GM12873 (cell line): ENCODE measurements at regions not wholly inside any gene's neighbourhood (a gene's known extent, or its start where the extent isn't known, plus 50 kb on each side); places are given as distances from the start of the nearest gene placed in this dataset.

Experiments used
- TF ChIP-seq, protein P1 (sequence below): IDR thresholded peaks from 2 replicates; pipeline ENCODE4 v1.5.1; 2012; ENCODE audit warnings: low read depth, mild to moderate bottlenecking, moderate library complexity, low read length, control low read depth; ENCODE audit not compliant: insufficient read depth; ENCODE audit errors: missing control alignments

DNA sequence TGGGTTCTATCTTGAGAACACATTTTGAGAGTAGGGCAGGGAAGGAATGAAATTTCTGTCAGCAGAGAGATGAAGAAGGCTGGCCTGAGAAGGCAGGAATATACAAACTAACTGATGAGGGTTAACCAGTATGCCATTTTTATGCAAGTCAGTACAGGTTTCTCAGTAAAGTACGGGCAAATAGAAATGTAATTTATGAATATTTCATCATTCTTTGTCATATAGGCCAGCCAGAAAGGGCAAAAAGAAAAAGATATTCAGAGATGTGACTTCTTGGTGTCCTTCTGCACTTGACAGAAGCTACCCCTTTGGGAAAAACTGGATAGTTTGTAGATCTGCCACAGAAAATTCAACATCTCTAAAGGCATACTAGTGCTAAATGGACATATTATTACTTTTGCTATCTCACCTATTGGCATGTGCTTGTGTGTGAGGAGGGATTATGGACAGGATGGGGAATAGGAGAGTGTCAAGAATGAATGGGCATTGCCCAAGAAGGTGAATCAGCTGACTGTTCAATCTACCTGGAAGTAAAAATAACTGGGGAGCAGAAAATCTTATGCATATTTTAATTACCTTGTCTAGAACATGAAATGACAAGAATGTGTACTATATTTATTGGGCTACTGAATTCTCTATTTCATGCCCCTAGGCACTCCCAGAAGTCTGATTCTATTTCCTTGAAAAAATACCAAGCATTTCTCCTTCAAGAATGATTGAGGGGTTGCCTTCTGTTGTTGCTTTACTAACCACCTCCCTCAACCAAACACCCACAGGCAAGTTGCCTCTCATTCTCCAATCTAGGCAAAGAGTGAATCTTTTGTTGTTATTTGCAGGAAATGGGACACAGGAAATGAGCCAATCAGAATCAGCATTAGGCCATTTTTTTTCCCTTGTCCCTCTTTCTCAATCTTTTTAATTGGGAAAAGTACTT lies 175.1 kb upstream of the SLC38A2 start:
- TF ChIP-seq, protein P1, sequence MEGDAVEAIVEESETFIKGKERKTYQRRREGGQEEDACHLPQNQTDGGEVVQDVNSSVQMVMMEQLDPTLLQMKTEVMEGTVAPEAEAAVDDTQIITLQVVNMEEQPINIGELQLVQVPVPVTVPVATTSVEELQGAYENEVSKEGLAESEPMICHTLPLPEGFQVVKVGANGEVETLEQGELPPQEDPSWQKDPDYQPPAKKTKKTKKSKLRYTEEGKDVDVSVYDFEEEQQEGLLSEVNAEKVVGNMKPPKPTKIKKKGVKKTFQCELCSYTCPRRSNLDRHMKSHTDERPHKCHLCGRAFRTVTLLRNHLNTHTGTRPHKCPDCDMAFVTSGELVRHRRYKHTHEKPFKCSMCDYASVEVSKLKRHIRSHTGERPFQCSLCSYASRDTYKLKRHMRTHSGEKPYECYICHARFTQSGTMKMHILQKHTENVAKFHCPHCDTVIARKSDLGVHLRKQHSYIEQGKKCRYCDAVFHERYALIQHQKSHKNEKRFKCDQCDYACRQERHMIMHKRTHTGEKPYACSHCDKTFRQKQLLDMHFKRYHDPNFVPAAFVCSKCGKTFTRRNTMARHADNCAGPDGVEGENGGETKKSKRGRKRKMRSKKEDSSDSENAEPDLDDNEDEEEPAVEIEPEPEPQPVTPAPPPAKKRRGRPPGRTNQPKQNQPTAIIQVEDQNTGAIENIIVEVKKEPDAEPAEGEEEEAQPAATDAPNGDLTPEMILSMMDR = no peak

DNA sequence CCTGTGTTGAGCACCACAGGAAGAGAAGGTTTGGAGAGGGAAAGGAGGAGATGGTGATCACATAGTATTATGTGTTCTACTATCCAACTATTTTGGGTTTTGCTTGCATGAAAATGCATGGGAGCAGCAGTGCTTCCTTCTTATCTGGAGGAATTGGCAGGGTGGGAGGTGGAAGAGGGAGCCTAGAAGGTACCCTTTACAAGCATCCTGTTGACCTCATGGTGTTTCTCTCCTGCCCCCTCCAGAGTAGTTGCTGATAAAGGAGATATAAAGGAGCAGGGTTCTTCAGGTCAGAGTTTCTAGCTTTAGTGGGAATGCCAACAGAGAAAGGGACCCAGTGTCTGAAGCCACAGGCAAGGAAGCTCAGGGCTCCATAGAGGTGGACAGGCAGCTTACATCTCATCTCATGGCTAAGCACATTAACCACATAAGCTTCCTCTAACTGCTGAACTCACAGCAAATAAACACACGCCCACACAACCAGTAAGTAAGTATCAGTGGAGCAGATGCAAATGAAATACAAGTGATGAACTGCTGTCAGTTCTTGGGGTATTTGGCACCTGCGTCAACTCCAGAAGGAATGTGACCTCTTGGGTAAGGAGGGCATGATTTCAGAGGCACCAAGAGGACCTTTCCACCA lies 174.2 kb upstream of the SLC38A2 start:
- TF ChIP-seq, protein P1 = no peak

DNA sequence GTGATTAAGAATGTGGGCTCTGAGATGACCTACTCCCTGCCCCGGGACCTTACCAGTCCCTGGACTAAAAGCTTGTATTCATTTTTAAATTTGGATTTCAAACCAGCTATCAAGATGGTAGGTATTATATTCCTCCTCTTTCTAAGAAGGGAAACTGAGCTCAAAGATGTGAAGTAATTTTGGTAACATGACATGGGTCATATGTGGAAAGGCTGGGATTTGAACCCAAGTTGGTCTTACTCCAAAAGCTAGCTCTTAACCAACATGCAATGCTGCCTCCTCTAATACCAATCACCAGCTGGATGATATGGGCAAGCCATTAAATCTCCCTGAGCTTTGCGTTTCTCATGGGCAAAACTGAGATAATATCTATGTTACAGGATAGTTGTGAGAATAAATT lies 166.4 kb upstream of the SLC38A2 start:
- TF ChIP-seq, protein P1 = no peak

DNA sequence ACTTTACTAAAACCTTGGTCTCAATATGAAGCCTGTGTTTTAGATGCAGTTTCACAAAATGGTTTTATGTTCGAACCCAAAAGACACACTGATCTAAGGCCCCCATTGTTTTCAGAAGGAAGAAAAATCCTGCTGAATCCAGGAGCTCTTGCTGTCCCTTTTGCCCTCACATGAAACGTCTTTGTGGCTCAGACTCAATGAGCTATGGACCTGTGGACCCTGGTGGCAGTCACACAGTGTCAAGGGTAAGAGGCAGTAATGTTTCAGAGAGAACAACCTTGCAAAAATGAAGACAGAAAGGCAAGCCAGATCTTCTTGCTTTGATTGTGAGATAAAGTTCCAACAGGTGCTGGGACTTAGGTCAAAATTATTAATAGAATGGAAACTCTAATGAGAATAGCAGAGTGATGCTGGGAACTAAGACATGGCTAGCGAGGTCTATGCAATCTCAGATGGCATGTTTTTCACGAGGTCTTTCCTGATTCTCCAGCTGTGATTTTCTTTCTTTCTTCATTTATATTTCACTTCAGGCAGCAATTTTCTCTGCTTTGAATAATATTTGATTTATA lies 164.9 kb upstream of the SLC38A2 start:
- TF ChIP-seq, protein P1 = no peak

DNA sequence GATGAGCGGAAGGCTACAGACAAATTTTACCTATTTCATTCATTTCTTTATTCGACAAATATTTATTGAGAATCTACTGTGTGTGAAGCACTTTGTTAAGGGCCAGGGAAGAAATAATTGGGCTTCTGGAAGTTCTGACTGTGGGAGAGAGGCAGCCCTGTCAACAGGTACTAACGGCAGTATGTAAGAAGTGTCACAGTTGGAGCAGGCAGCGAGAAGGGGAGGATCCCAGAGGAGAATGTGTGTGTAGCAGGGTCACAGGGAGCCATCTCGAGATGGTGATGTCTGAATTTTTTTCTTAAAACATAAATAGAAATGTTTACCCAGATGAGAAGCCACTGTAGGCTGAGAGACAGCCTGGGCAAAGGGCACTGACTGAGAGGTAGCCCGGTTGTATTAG lies 163.3 kb upstream of the SLC38A2 start:
- TF ChIP-seq, protein P1 = no peak

DNA sequence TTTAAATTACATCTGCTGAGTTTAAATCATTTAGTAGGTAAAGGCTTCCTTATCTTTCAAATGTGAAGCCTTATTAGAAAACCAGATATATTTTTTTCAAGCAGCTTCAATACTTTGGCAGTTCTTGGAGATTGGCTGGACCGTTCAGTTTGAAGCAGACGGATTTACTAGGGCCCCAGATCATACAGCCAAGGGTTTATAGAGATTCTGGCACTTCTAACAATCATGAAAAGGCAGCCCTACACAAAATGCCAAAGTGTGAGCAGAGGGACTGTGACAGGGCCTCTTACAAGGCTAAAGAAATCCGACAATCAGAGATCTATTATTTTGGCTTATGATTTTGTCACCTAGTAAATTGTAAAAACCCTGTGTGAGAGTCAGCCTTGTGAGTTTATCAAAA lies 162.8 kb upstream of the SLC38A2 start:
- TF ChIP-seq, protein P1 = no peak

DNA sequence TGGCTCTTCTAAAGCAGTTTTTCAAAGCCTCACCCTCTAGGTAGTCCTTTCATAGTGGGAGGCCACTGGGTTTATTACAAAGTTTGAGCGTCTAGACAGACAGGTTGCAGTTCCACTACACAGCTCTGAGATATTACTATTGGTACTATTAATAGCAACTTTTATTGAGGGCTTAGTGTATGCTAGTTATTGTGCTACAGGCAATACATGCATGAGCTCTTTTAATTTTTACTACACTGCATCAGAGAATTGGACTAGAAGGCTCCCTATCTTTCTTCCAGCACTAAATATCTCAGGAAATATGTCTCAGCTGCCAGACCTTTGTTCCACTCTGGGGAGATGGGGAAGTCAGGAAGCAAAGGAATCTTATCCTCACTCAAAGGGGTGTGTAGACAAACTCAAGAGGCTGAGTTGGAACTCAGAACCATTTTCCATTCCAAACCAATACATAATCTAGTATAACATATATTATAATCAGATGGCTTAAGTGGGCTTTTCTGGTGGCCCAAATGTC lies 161.8 kb upstream of the SLC38A2 start:
- TF ChIP-seq, protein P1 = no peak
